ENCODE measurements at regions not wholly inside any gene's neighbourhood (a gene's known extent, or its start where the extent isn't known, plus 50 kb on each side); places are given as distances from the start of the nearest gene placed in this dataset.

DNA sequence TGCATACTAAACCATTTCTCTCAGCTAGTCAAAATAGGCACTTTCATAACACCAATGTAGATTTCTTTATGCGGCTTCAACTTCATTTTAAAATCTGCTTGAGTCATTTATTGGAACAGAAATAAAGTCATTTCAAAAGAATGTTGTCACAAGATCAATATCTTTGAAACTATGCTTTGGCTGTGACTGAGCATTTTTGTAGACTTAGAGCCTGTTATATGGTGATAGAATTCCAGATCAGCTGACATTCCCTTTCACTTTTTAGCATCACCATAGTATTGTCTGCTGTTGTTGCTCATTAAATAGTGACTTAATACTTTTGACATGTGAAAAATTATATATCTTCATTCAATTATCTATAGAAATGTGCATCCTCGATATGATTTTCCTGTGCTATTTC is 279.2 kb upstream of the PRR20A start:
- TF ChIP-seq, protein P1, sequence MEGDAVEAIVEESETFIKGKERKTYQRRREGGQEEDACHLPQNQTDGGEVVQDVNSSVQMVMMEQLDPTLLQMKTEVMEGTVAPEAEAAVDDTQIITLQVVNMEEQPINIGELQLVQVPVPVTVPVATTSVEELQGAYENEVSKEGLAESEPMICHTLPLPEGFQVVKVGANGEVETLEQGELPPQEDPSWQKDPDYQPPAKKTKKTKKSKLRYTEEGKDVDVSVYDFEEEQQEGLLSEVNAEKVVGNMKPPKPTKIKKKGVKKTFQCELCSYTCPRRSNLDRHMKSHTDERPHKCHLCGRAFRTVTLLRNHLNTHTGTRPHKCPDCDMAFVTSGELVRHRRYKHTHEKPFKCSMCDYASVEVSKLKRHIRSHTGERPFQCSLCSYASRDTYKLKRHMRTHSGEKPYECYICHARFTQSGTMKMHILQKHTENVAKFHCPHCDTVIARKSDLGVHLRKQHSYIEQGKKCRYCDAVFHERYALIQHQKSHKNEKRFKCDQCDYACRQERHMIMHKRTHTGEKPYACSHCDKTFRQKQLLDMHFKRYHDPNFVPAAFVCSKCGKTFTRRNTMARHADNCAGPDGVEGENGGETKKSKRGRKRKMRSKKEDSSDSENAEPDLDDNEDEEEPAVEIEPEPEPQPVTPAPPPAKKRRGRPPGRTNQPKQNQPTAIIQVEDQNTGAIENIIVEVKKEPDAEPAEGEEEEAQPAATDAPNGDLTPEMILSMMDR (IDR thresholded peaks at IDR 0.05; ENCODE audit: insufficient read depth, low read depth, low read length): no peak
- no peak for TF ChIP-seq EZH2 (IDR thresholded peaks at IDR 0.05; ENCODE audit: insufficient read depth, low read length)

All from astrocyte (in vitro differentiated cells and primary cell).